Esophagus muscularis mucosa (tissue), 4 donors: ENCODE measurements at regions not wholly inside any gene's neighbourhood (a gene's known extent, or its start where the extent isn't known, plus 50 kb on each side); places are given as distances from the start of the nearest gene placed in this dataset.

ENCODE experiments used
- DNase-seq: peaks from one replicate; pipeline ENCODE4 v3.0.0-alpha.2; 2017; ENCODE audit errors: extremely low spot score
- H3K27ac ChIP-seq, 4 donors: fragments of 200-600 bp; sonication (generic); replicated peaks in 1 of 4; 1 replicate in 3 of 4; 2 replicates in 1 of 4; pipeline ENCODE4 v1.5.1; 2016 to 2019; ENCODE audit warnings: mild to moderate bottlenecking in 1 of 4
- H3K27me3 ChIP-seq, 4 donors: fragments of 200-600 bp; sonication (generic); one replicate each; pipeline versions ENCODE4 v1.5.1 to v1.6.0; 2016 to 2019
- H3K36me3 ChIP-seq, 4 donors: fragments of 200-600 bp; sonication (generic); one replicate each; pipeline ENCODE4 v1.5.1; 2016 to 2019
- H3K4me1 ChIP-seq, 4 donors: fragments of 200-600 bp; sonication (generic); one replicate each; pipeline ENCODE4 v1.5.1; 2016 to 2019
- H3K4me3 ChIP-seq, 4 donors: fragments of 200-600 bp; sonication (generic); 1 replicate in 2 of 4; 2 replicates in 2 of 4; pipeline ENCODE4 v1.5.1; 2016 to 2019; ENCODE audit warnings: mild to moderate bottlenecking in 4 of 4, moderate library complexity in 1 of 4
- H3K9me3 ChIP-seq, 4 donors: fragments of 200-600 bp; sonication (generic); 1 replicate in 3 of 4; 2 replicates in 1 of 4; pipeline ENCODE4 v1.5.1; 2016 to 2019
- EP300 ChIP-seq: sonication (generic); formaldehyde crosslinking; IDR thresholded peaks from one replicate; pipeline ENCODE4 v1.6.1; 2017; ENCODE audit warnings: antibody characterized with exemption
- POLR2A ChIP-seq: fragments of 450-650 bp; IDR thresholded peaks from one replicate; pipeline ENCODE4 v1.6.1; 2017; ENCODE audit warnings: antibody characterized with exemption, moderate library complexity, mild to moderate bottlenecking, low read depth
- POLR2AphosphoS5 ChIP-seq, 2 donors: sonication (generic); formaldehyde crosslinking; IDR thresholded peaks; one replicate each; pipeline ENCODE4 v1.6.1; 2017; ENCODE audit warnings: antibody characterized with exemption in 2 of 2
- WGBS: methylation state at CpG from one replicate; pipeline ENCODE4 v1.1.5; 2018; 5-methylcytosine and 5-hydroxymethylcytosine counted together
- intact Hi-C: fragments of 100-400 bp; cut with DNase I; formaldehyde crosslinking; loops from one replicate; pipeline ENCODE4 v1.15.1; 2023
- TF ChIP-seq, protein P1 (sequence below), 3 experiments: fragments of 200-600 bp in 2 of 3; fragments of 450-650 bp in 1 of 3; sonication (generic) in 2 of 3; IDR thresholded peaks; one replicate each; pipeline ENCODE4 v1.5.1; 2017 to 2019; ENCODE audit warnings: antibody characterized with exemption in 3 of 3, mild to moderate bottlenecking in 2 of 3, moderate library complexity in 1 of 3

- no peak for TF ChIP-seq POLR2A
- TF ChIP-seq EP300: no peak
- TF ChIP-seq, protein P1, sequence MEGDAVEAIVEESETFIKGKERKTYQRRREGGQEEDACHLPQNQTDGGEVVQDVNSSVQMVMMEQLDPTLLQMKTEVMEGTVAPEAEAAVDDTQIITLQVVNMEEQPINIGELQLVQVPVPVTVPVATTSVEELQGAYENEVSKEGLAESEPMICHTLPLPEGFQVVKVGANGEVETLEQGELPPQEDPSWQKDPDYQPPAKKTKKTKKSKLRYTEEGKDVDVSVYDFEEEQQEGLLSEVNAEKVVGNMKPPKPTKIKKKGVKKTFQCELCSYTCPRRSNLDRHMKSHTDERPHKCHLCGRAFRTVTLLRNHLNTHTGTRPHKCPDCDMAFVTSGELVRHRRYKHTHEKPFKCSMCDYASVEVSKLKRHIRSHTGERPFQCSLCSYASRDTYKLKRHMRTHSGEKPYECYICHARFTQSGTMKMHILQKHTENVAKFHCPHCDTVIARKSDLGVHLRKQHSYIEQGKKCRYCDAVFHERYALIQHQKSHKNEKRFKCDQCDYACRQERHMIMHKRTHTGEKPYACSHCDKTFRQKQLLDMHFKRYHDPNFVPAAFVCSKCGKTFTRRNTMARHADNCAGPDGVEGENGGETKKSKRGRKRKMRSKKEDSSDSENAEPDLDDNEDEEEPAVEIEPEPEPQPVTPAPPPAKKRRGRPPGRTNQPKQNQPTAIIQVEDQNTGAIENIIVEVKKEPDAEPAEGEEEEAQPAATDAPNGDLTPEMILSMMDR (IDR thresholded peaks at IDR 0.05): no peak
- no peak for TF ChIP-seq POLR2AphosphoS5 (IDR thresholded peaks at IDR 0.05)
- H3K27me3 ChIP-seq: no peaks in the 10 kb centered on the region
- 44% methylated on average over 1 of the region's 1 CpG for WGBS
- H3K36me3 ChIP-seq: no peaks in the 10 kb centered on the region
- no peak overlapping the region for H3K4me3 ChIP-seq
- H3K4me1 ChIP-seq: peaks cover 0 to 8% (median 0%) of the 10 kb centered on the region in 4 donors
- H3K27ac ChIP-seq: no peak overlapping the region
- intact Hi-C loops: no loop called here
- H3K9me3 ChIP-seq: no peaks in the 10 kb centered on the region
- DNase-seq: no peak
Observed at GRCh38 chr12:40569626-40570179, 122.5 kb upstream of the CNTN1 start.

- H3K4me1 ChIP-seq: peaks cover 0 to 8% (median 0%) of the 10 kb centered on the region in 4 donors
- no peaks in the 10 kb centered on the region for H3K36me3 ChIP-seq
- no peak for TF ChIP-seq POLR2AphosphoS5 (IDR thresholded peaks at IDR 0.05)
- TF ChIP-seq, protein P1 (IDR thresholded peaks at IDR 0.05): no peak
- H3K9me3 ChIP-seq: no peaks in the 10 kb centered on the region
- DNase-seq: no peak
- H3K27me3 ChIP-seq: no peaks in the 10 kb centered on the region
- no peak overlapping the region for H3K27ac ChIP-seq
- no peak overlapping the region for H3K4me3 ChIP-seq
- intact Hi-C loops: no loop called here
Observed at GRCh38 chr12:40573024-40573423, 119.2 kb upstream of the CNTN1 start.

GRCh38 chr12:40575987-40576386 lies 116.3 kb upstream of the CNTN1 start:
- Histone ChIP-seq H3K4me1 (no peaks in the 10 kb centered on the region), H3K27me3 (no peaks in the 10 kb centered on the region), H3K4me3 (no peak overlapping the region), H3K36me3 (no peaks in the 10 kb centered on the region), H3K27ac (no peak overlapping the region), H3K9me3 (no peaks in the 10 kb centered on the region)
- TF ChIP-seq EP300: no peak
- no peak for TF ChIP-seq POLR2A
- TF ChIP-seq POLR2AphosphoS5 (IDR thresholded peaks at IDR 0.05): no peak
- TF ChIP-seq, protein P1 (IDR thresholded peaks at IDR 0.05): no peak
- intact Hi-C loops: no loop called here
- no peak for DNase-seq

GRCh38 chr12:40577834-40578233 lies 114.4 kb upstream of the CNTN1 start:
- no peak for TF ChIP-seq POLR2AphosphoS5 (IDR thresholded peaks at IDR 0.05)
- TF ChIP-seq EP300: no peak
- no peak for TF ChIP-seq POLR2A
- TF ChIP-seq, protein P1 (IDR thresholded peaks at IDR 0.05): no peak
- intact Hi-C loops: no loop called here
- Histone ChIP-seq H3K9me3 (no peaks in the 10 kb centered on the region), H3K4me1 (no peaks in the 10 kb centered on the region), H3K27ac (no peak overlapping the region), H3K4me3 (no peak overlapping the region), H3K27me3 (no peaks in the 10 kb centered on the region), H3K36me3 (no peaks in the 10 kb centered on the region)
- 56% methylated on average over 1 of the region's 1 CpG for WGBS
- DNase-seq: no peak

- Histone ChIP-seq H3K27ac (no peak overlapping the region), H3K9me3 (no peaks in the 10 kb centered on the region), H3K27me3 (no peaks in the 10 kb centered on the region), H3K4me3 (no peak overlapping the region), H3K4me1 (no peaks in the 10 kb centered on the region), H3K36me3 (no peaks in the 10 kb centered on the region)
- intact Hi-C loops: no loop called here
- TF ChIP-seq POLR2A (no peak), EP300 (no peak), POLR2AphosphoS5 (IDR thresholded peaks at IDR 0.05) (no peak)
- TF ChIP-seq, protein P1 (IDR thresholded peaks at IDR 0.05): no peak
- DNase-seq: no peak
- WGBS: 71% methylated on average over 1 of the region's 1 CpG
Observed at GRCh38 chr12:40579687-40580086, 112.6 kb upstream of the CNTN1 start.
